AG09319 (cell line): ENCODE measurements at regions not wholly inside any gene's neighbourhood (a gene's known extent, or its start where the extent isn't known, plus 50 kb on each side); places are given as distances from the start of the nearest gene placed in this dataset.

Experiments
- DNase-seq: peaks from one replicate; pipeline ENCODE4 v3.0.0-alpha.2; 2010; ENCODE audit warnings: low read depth; ENCODE audit errors: extremely low read depth
- CTCF ChIP-seq: IDR thresholded peaks from 2 replicates; pipeline ENCODE4 v1.5.1; 2011; ENCODE audit warnings: low read depth, mild to moderate bottlenecking, inconsistent platforms, low read length, moderate library complexity

- TF ChIP-seq CTCF, result no peak
- DNase-seq, result no peak
Measured at GRCh38 chr4:152236519-152237056, 299.3 kb downstream of the FBXW7 start.

- no peak for TF ChIP-seq CTCF
- DNase-seq, result no peak
Measured at GRCh38 chr4:152235718-152236117, 300.2 kb downstream of the FBXW7 start.

GRCh38 chr4:152234571-152234970 lies 301.3 kb downstream of the FBXW7 start:
- DNase-seq, result no peak
- no peak for TF ChIP-seq CTCF

GRCh38 chr4:152232271-152232670 lies 303.6 kb downstream of the FBXW7 start:
- DNase-seq, result no peak
- TF ChIP-seq CTCF, result no peak

- no peak for TF ChIP-seq CTCF
- no peak for DNase-seq
Measured at GRCh38 chr4:152229782-152230289, 306.1 kb downstream of the FBXW7 start.

- TF ChIP-seq CTCF, result no peak
- no peak for DNase-seq
Measured at GRCh38 chr4:152225680-152226079, 310.2 kb downstream of the FBXW7 start.

- DNase-seq, result no peak
- TF ChIP-seq CTCF, result no peak
Measured at GRCh38 chr4:152224721-152225420, 311.0 kb downstream of the FBXW7 start.
